ENCODE measurements at regions not wholly inside any gene's neighbourhood (a gene's known extent, or its start where the extent isn't known, plus 50 kb on each side); places are given as distances from the start of the nearest gene placed in this dataset.

DNA sequence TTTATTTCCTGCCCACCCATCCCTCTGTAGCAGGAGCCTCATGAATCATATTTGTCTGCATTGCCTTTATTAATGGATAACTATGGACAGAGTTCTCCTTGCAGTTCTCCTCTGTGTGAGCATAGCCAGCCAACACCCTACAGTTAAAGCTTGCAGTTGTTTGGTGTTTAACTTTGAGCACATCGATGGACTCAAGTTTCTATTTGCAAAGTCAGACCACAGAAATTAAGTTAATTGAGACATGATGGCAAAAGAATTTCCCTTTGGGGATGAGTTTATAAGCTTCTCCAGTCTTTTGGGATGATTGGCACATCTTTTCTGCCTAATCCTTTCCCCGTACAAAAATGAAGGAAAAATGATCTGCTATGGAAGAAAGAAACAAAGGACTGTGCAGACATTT lies 398.9 kb upstream of the THBS1 start:
- TF ChIP-seq, protein P1, sequence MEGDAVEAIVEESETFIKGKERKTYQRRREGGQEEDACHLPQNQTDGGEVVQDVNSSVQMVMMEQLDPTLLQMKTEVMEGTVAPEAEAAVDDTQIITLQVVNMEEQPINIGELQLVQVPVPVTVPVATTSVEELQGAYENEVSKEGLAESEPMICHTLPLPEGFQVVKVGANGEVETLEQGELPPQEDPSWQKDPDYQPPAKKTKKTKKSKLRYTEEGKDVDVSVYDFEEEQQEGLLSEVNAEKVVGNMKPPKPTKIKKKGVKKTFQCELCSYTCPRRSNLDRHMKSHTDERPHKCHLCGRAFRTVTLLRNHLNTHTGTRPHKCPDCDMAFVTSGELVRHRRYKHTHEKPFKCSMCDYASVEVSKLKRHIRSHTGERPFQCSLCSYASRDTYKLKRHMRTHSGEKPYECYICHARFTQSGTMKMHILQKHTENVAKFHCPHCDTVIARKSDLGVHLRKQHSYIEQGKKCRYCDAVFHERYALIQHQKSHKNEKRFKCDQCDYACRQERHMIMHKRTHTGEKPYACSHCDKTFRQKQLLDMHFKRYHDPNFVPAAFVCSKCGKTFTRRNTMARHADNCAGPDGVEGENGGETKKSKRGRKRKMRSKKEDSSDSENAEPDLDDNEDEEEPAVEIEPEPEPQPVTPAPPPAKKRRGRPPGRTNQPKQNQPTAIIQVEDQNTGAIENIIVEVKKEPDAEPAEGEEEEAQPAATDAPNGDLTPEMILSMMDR (conservative IDR thresholded peaks at IDR 0.05; ENCODE audit: control insufficient read depth, insufficient read depth, low read depth, low read length), result no peak
- peak; percentile 70 for DNase-seq (ENCODE audit: low read depth)
- H3K4me3 ChIP-seq (ENCODE audit: control insufficient read depth, low read depth, low read length), result no peak overlapping the region

DNA sequence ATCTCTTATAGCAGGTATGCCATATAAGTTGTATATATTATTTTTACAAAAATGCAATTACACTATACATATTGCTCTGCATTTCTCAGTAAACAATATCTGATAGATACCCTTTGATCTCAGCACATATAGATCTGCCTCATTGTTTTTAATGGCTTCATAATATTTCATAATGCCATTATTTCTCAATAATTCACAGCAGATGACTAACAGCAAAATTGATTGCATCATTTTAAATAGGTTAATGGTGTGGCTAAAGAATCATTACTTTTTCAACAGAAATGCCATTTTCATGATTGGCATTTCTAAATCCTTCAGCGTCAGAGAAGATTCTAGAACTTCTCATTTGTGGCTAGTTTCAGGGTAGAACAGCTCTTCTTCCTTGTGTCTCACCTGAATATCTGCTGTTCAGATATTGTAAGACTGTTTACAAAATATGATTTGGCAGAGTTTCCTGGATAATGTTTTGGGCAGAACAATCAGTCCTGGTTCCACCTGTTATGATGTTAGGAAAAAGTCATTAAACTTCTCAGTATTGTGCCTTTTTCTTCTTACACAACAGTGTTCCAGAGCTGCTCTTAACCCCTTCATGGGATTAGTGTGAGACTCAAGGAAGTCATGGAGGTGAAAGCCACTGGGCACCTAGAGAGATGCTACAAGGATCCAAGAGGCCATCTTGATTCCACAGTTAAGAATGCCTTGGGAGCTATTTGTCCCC lies 397.6 kb upstream of the THBS1 start:
- no peak for DNase-seq (ENCODE audit: low read depth)
- no peak overlapping the region for H3K4me3 ChIP-seq (ENCODE audit: control insufficient read depth, low read depth, low read length)
- TF ChIP-seq, protein P1 (conservative IDR thresholded peaks at IDR 0.05; ENCODE audit: control insufficient read depth, insufficient read depth, low read depth, low read length), result no peak

DNA sequence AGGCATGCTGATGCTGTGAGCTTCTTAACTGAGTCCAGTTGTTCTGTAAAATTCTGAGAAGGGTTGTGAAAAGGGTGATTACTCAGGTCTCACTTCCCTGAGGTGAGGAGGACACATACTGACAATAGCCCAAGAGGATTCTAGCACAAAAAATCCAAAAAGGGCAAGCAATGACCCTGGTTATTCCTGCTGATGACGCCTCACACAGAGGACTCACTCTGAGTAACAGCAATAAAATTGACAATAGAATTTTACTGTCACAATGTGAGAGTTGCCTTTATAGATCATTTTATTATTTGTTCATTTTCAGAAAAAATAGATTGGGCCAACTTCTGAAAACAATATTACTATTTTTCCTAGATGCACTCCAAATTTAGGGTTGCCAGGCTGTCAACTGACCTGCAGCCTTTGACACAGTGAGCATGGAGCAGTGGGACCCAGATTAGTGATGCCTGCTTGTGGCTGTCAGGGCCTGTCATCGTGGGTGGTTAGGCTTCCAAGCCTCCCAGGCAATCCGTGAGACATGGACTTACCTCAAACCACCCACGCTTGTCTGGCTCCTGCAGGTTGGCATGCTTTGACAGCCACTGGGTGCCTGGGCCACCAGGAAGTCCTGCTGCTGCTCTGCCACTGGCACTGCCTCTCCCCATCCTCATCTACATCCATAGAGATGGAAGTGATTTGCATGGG lies 396.0 kb upstream of the THBS1 start:
- no peak for DNase-seq (ENCODE audit: low read depth)
- TF ChIP-seq, protein P1 (conservative IDR thresholded peaks at IDR 0.05; ENCODE audit: control insufficient read depth, insufficient read depth, low read depth, low read length), result no peak
- H3K4me3 ChIP-seq (ENCODE audit: control insufficient read depth, low read depth, low read length), result no peak overlapping the region

DNA sequence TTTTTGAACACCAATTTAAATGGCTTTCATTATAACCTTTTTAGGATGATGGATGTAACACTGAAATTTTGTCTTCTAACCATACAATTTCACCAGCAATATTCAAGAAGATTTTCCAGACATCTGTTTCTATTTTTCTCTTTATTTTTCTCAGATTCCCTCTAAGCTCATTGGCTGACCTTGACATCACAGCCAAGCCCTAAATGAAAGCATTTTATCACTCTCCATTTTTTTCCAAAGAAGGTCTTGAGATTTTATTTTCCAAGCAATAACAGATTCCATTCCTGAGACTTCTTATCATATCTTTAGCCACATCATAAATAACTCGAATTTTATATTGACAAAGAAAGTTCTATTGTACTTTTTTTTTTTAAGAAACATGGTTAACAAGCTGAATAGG lies 392.6 kb upstream of the THBS1 start:
- DNase-seq (ENCODE audit: low read depth), result no peak
- TF ChIP-seq, protein P1 (conservative IDR thresholded peaks at IDR 0.05; ENCODE audit: control insufficient read depth, insufficient read depth, low read depth, low read length), result no peak
- H3K4me3 ChIP-seq (ENCODE audit: control insufficient read depth, low read depth, low read length), result no peak overlapping the region

DNA sequence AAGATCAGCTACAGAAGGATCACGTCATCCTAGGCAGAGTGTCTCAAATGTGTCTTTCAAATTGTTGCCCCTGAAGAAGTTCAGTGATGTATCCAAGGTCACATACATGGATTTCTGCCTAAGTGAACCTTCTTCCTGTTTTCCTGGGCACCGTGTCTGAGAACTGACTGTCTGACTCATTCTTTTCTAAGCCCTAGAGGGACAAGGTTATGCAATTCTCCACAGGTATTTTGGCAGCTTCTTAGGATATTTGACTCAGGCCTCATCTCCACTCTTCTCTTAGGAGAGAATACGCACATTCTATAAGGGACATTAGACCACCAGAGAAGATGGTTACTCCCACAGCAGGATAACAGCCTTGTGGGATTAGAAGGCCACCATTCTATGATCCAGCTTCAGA lies 391.9 kb upstream of the THBS1 start:
- TF ChIP-seq, protein P1 (conservative IDR thresholded peaks at IDR 0.05; ENCODE audit: control insufficient read depth, insufficient read depth, low read depth, low read length), result no peak
- peak; percentile 98 for DNase-seq (ENCODE audit: low read depth)
- H3K4me3 ChIP-seq (ENCODE audit: control insufficient read depth, low read depth, low read length), result no peak overlapping the region

DNA sequence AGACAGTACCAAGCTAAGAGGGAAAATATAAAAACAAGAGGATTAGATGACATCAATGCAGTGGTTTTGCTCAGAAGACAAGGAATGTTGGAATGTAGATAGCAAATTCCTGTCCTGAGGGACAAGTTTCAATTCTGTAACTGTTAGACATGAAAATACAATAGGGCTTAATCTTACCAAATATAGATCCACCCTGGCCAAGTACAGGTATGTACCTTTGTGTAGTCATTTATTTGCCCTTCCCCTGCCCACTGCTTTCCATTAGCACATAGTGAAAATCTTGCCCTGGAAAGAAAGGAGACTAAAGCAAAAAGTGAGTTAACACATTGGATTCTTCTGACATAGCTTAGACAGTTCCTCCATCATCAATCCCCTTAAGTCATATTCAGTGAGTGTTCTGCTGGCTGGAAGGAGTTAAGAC lies 389.0 kb upstream of the THBS1 start:
- TF ChIP-seq, protein P1 (conservative IDR thresholded peaks at IDR 0.05; ENCODE audit: control insufficient read depth, insufficient read depth, low read depth, low read length), result no peak
- DNase-seq (ENCODE audit: low read depth), result no peak
- no peak overlapping the region for H3K4me3 ChIP-seq (ENCODE audit: control insufficient read depth, low read depth, low read length)
